ENCODE measurements at regions not wholly inside any gene's neighbourhood (a gene's known extent, or its start where the extent isn't known, plus 50 kb on each side); places are given as distances from the start of the nearest gene placed in this dataset.

DNA sequence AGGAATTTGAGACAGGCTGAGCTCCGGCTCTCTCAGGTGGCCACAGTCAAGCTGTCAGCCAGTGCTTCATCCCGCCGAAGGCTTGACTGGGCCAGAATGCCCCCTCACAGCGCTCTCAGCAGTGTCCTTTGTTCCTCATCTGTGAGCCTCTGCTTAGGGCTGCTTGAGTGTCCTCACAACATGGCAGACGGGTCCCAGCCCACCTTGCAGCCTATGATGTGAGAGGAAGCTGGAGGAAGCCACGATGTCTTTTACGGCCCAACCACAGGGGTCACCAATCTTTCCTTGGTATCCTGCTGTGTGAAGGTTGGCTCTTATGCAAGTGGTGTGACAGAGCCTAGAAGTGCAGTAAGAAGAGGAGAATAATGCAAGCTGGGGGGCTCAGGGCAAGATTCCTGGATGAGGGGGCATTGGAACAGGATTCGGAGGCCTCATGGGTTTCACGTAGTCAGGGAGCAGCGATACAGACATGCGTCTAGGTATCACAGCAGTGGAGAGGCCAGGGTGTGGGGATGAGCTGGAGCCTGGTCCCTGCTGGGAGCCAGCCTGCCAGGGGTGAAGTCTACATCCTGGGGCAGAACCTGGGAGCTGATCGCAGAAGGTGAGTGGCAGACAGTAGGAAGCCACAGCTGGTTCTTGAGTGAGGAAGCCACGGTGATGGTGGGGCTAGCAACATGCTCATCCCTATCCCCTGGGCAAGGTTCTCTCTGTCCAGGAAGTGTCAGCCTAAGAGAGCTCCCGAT, 234.1 kb downstream of the GLI2 start:
- no peak overlapping the region for H3K27ac ChIP-seq
- no peaks in the 10 kb centered on the region for H3K36me3 ChIP-seq
- no peak overlapping the region for H3K4me3 ChIP-seq (ENCODE audit: low read depth, low read length)
- TF ChIP-seq, protein P1, sequence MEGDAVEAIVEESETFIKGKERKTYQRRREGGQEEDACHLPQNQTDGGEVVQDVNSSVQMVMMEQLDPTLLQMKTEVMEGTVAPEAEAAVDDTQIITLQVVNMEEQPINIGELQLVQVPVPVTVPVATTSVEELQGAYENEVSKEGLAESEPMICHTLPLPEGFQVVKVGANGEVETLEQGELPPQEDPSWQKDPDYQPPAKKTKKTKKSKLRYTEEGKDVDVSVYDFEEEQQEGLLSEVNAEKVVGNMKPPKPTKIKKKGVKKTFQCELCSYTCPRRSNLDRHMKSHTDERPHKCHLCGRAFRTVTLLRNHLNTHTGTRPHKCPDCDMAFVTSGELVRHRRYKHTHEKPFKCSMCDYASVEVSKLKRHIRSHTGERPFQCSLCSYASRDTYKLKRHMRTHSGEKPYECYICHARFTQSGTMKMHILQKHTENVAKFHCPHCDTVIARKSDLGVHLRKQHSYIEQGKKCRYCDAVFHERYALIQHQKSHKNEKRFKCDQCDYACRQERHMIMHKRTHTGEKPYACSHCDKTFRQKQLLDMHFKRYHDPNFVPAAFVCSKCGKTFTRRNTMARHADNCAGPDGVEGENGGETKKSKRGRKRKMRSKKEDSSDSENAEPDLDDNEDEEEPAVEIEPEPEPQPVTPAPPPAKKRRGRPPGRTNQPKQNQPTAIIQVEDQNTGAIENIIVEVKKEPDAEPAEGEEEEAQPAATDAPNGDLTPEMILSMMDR (IDR thresholded peaks at IDR 0.05; ENCODE audit: low read depth, low read length) = no peak
- no peaks in the 10 kb centered on the region for H3K27me3 ChIP-seq (ENCODE audit: insufficient read depth, low read depth, severe bottlenecking)
- DNase-seq = no peak
- no peaks in the 10 kb centered on the region for H3K9me3 ChIP-seq (ENCODE audit: severe bottlenecking)

DNA sequence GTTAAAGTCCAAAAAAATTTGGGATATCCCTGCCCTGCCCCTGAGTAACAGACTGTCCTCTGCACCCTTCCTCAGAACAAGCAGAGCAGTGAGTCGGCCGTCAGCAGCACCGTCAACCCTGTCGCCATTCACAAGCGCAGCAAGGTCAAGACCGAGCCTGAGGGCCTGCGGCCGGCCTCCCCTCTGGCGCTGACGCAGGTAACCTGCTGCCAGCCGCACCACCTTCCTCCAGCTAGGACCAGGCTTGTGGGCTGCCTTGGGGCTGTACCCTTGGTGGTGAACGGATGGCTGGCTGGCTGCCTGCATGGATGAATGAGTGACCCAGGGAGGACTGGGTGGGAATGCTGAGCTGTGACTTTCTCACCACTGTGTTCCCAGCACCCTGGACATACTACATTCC, 236.2 kb downstream of the GLI2 start:
- Histone ChIP-seq H3K36me3 (no peaks in the 10 kb centered on the region), H3K27me3 (ENCODE audit: insufficient read depth, low read depth, severe bottlenecking) (no peaks in the 10 kb centered on the region), H3K4me3 (ENCODE audit: low read depth, low read length) (no peak overlapping the region), H3K27ac (no peak overlapping the region), H3K9me3 (ENCODE audit: severe bottlenecking) (no peaks in the 10 kb centered on the region)
- no peak for DNase-seq
- TF ChIP-seq, protein P1 (IDR thresholded peaks at IDR 0.05; ENCODE audit: low read depth, low read length) = no peak

DNA sequence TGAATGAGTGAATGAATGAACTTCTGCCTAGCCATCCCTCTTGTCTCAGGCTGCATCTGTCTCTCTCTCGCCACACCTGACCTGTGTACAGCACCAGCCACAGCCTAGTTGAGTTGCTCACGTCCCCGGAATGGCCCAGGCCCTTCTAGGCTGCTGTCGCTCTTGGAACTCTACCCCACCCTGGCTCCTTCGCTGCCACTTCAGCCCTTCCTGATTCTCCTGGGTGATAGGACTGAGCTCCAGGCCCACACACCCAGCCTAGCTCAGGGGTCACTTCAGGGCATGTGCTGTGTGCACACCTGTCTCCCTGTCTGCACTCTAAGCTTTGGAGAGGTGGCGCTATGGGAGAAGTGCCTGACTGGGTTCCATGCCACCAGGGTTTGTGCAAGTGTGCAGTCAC, 236.6 kb downstream of the GLI2 start:
- Histone ChIP-seq H3K27me3 (ENCODE audit: insufficient read depth, low read depth, severe bottlenecking) (no peaks in the 10 kb centered on the region), H3K27ac (no peak overlapping the region), H3K4me3 (ENCODE audit: low read depth, low read length) (no peak overlapping the region), H3K9me3 (ENCODE audit: severe bottlenecking) (no peaks in the 10 kb centered on the region), H3K36me3 (no peaks in the 10 kb centered on the region)
- TF ChIP-seq, protein P1 (IDR thresholded peaks at IDR 0.05; ENCODE audit: low read depth, low read length) = peak; percentile 26; the same call in 1 of the 2 replicates
- DNase-seq = peak; percentile 42

DNA sequence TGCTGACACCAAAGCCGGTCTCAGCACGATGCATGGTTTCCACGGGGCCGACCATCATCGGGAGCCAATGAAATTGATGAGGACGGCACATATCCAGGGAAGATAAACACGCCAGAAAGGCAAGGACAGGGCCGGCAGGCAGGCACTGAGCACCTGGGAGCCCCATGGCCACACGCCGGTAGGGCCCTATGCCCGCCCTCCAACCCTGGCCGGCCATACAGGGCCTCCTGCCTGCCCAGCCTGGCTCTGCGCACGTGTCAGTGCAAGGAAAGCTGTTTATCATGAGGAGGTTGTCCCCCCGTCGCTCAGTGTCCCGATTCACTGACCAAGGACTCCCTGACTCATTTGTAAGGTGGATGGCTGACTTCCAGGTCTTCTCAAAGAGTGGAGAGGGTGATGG, 237.5 kb downstream of the GLI2 start:
- no peaks in the 10 kb centered on the region for H3K9me3 ChIP-seq (ENCODE audit: severe bottlenecking)
- no peak for DNase-seq
- H3K36me3 ChIP-seq = no peaks in the 10 kb centered on the region
- TF ChIP-seq, protein P1 (IDR thresholded peaks at IDR 0.05; ENCODE audit: low read depth, low read length) = no peak
- no peaks in the 10 kb centered on the region for H3K27me3 ChIP-seq (ENCODE audit: insufficient read depth, low read depth, severe bottlenecking)
- H3K27ac ChIP-seq = no peak overlapping the region
- no peak overlapping the region for H3K4me3 ChIP-seq (ENCODE audit: low read depth, low read length)

DNA sequence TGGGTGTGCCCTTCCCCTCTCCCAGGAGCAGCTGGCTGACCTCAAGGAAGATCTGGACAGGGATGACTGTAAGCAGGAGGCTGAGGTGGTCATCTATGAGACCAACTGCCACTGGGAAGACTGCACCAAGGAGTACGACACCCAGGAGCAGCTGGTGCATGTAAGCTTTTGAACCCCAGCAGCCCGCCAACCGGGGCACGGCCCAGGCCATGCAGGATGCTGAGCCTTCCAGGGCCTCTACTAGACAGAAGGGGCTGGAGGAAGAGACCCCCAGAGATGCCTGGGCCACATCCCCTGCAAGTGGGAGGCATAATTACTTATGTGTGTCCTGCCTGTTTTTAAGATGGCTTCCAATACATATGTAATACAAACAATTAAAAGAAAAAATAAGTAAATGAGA, 239.3 kb downstream of the GLI2 start:
- DNase-seq = no peak
- H3K36me3 ChIP-seq = no peaks in the 10 kb centered on the region
- no peaks in the 10 kb centered on the region for H3K27me3 ChIP-seq (ENCODE audit: insufficient read depth, low read depth, severe bottlenecking)
- no peaks in the 10 kb centered on the region for H3K9me3 ChIP-seq (ENCODE audit: severe bottlenecking)
- no peak overlapping the region for H3K27ac ChIP-seq
- TF ChIP-seq, protein P1 (IDR thresholded peaks at IDR 0.05; ENCODE audit: low read depth, low read length) = no peak
- H3K4me3 ChIP-seq (ENCODE audit: low read depth, low read length) = no peak overlapping the region
